MV-4-11 (cell line): ENCODE measurements at regions not wholly inside any gene's neighbourhood (a gene's known extent, or its start where the extent isn't known, plus 50 kb on each side); places are given as distances from the start of the nearest gene placed in this dataset.
A peak's percentile ranks its signal among the peaks of the same experiment; 100 is the strongest.

ENCODE experiments used
- DNase-seq: peaks from one replicate; lab custom pipeline; 2025; lab: John Stamatoyannopoulos, UW

DNA sequence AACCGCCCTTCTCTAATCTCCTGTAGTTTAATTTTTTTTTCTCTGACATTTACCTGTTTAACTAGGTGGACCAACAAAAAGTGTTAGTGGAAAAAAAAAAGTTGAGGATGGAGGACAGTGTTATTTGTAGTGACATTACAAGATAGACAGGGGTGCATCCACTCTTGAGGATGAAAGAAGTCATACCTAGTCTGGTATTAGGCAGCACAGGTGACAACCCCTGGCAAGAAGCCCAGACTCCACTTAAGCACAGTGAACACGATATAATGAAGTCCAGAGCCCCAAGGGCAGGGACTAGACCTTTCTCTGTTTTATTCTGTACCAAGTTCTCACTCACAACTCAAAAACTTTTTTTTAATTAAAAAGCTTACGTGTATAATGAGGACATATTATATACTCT is 268.4 kb downstream of the GPR37 start:
- DNase-seq, result no peak

GRCh38 chr7:124489925-124490324 is 275.7 kb downstream of the GPR37 start:
- DNase-seq, result no peak

GRCh38 chr7:124489082-124489819 is 276.3 kb downstream of the GPR37 start:
- no peak for DNase-seq

DNA sequence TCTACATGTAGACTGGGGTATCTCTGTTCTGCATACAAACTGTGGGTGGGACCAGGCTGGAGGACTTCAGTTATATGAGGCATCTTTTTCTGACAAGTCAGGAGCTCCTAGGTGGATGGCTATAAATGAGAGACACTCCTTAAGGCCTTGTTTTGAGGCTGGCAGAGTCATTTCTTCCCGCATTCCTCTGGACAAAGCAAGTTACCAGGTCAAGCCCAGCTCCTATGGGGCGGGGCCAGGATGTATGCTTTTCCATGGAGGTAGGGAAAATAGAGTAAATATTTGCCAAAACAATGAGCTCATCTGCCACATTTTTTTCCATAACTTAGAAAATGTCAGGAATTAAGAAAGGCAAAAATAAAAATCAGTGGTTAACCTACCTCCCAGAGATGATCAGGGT is 283.4 kb downstream of the GPR37 start:
- DNase-seq, result no peak

- no peak for DNase-seq
Observed at GRCh38 chr7:124480821-124481290, 284.7 kb downstream of the GPR37 start.

- DNase-seq, result no peak
Observed at GRCh38 chr7:124480036-124480820, 285.4 kb downstream of the GPR37 start.

GRCh38 chr7:124462249-124462648 is 303.3 kb downstream of the GPR37 start:
- no peak for DNase-seq

DNA sequence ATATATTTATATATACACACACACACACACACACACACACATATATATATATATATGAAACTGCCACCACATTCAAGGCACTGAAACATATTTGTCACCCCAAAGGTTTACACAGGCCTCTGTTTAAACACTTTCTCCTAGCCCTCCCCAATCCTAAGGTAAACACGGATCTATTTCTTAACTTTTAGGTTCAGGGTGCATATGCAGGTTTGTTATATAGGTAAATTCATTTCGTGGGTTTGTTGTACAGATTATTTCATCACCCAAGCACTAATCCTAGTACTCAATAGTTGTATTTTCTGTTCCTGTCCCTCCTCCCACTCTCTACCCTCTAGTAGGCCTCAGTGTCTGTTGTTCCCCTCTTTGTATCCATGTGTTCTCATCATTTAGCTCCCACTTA is 305.0 kb downstream of the GPR37 start:
- DNase-seq, result peak; percentile 1

DNA sequence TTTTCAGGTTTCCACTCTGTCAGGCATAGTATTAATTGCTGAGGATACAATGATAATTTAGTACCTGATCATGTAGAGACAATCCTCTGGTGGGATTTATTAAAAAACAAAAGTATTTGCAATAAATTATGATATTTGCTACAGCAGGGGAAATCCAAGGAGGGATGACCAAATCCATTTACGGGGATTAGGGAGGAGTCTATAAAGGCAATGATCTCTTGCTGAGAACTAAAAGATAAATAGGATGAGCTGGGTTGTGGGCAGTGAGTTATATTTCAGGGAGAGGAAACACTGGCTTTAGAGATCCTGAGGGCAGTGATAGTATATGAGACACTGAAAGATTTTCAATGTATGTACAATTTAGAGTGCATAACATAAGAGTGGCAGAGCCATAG is 305.5 kb downstream of the GPR37 start:
- DNase-seq, result no peak

DNA sequence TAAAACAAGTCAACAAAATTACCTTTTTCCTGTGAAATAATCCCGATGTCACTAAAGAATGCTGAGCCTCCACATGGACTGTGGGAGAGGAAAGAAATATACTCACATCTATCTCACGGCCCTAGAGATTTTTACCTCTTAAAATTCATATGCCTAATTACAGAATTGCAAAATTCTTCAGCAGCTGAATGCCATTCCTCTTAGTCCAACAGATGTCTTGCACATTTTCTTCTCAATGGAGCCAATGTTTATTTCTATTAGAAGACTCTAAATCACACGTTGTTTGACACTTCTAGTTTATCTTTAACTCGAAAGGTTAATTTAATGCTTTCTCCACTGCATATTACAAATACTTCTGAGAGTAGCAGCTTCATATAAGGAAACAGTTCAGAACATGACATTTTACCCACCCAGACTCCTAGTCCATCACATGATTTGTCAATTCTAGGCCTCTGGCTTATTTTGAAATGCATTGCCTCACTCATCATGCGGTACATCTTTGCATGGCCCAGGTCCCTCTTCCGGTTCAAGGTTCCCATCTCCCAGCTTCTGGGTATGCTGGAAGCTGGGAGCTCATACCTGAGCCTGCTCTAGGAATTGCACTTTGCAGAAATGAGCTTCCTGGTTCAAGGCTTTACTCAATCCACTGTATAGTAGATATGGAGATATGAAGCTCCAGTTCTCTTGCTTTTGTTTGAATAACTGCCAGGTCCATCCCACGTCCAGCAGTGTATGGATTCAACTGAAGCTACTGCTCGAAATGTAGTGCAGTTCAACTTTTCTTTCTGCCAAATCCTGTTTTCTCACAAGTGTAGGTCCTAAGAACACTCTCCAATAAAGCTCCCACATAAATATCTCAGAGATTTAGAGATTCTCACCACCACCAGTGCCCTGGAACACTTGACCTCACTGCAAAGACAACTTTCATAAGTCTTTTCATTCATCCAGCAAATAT is 306.2 kb downstream of the GPR37 start:
- DNase-seq, result peak; percentile 30

- DNase-seq, result peak; percentile 84
Observed at GRCh38 chr7:124457841-124458240, 307.8 kb downstream of the GPR37 start.

DNA sequence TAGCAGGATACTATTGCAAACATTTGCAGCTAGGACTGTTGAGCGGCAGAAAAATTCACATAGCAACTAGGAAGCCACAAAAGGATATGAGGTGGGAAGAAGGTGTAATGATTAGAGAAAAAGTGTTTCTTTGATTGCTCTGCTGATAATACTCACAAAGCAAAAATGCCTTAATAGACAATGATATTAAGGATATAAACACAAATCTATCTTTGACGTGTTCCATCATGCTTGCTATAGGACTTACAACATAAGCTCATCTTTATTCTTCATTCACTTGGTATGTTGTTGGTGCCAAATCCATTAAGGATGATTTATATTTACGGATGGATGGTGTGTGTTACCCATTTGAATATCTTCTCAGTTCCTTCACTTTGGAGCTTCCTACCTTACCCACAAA is 309.3 kb downstream of the GPR37 start:
- DNase-seq, result no peak

GRCh38 chr7:124452186-124452585 is 313.4 kb downstream of the GPR37 start:
- DNase-seq, result no peak

DNA sequence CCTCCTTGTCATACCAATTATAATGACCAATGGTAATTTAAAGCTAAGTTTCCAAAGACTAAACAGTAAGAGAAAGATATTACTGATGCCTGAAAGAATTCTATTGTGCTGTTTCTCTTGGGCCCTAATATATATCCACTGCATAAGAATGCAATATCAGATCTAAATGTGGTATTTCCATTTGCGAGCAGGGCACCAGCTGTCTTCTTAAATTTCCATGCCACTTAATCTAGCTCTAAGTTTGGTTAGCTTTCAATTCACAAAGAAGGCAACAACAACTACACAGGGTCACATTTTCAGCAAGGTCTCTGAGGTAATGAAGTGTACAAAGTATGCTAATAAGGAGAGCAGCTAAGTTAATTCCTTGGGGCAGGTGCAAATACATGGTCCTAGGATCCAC is 315.7 kb downstream of the GPR37 start:
- no peak for DNase-seq

DNA sequence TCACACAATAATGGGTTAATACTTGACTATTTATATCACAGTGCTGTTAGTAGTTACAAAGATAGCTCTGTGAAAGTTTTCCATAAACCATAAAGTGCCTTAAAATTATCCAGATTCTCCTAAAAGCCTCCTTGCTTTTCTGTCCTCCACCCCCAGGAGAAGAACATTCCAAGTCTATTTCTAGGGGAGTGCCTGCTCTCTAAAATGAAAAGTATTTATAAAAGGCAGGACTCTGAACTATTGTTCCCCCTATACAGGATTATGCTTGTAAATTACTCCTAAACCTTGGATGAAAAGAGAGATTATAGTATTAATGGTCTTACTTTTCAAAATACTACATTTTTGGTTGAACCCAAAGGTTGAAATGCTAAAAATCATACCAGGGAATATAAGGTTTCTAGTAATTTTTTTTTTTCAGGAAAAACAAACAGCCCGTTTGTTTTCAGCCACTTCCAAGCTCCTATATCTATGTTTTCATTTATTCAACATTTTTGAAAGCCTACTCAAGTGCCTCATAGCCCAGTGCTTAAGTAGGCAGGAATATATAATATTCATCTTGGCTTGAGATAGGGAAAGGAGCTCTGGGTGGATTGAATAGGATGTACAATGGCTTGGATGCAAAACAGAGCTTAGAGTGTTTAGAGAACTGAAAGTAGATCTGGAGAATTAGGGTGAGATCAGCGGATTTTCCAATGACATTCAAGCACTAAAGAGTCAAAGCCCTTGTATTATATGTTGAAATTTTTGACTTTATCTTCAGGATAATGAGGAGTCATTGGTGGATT is 320.7 kb downstream of the GPR37 start:
- DNase-seq, result peak; percentile 45

DNA sequence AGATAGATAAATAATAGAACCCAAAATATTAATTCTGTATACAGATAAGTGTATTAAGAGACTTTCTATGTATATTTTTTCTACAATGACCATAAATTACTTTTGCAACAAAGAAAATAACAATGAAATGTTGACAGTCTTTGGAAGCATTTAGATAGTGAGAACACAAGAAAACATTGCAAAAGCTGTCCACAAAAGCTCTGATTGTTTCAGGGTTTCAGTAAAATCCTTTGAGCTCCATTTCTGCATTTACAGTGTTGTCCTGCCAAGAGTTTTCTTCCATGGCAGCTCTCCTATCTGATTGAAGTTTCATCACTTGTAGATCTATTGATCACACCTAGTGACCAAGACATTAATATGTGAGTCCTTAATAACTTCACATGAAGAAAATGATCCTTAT is 321.8 kb downstream of the GPR37 start:
- no peak for DNase-seq

DNA sequence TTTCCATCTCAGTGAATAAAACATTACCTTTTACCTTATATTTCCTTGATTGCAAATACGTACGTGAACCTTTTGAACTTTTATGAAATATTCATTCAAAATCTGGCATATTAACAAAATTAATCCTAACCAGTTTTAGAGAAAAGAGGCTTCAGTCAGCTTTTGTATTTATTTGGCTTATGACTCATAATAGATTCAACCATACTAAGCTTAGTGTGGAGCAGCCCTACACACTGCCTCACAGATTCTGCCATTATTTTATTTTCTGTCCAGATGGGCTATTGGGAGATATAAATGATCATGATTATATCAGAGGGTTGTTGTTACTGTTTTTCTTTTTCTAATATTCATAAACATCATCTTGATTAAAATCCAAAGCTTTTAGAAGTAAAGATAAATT is 325.5 kb downstream of the GPR37 start:
- no peak for DNase-seq

GRCh38 chr7:124432009-124432578 is 333.5 kb downstream of the GPR37 start:
- no peak for DNase-seq

DNA sequence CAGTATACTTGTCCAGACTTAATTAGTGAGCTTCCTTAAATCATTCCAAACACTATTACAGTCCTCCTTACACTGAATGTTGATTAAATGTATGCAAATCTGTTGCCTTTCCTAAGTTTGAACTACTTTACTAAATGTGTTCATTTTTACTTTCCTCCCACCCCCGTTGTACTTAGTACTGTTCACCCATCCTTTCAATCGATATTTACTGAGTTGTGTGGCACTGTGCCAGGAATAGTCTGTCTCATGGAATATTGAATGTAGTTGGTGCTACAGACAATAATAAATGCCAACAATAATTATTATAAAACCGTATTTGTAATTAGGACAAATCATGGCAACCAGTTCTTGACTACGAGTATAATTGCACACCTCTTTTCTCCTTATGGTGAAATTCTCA is 335.7 kb downstream of the GPR37 start:
- no peak for DNase-seq

DNA sequence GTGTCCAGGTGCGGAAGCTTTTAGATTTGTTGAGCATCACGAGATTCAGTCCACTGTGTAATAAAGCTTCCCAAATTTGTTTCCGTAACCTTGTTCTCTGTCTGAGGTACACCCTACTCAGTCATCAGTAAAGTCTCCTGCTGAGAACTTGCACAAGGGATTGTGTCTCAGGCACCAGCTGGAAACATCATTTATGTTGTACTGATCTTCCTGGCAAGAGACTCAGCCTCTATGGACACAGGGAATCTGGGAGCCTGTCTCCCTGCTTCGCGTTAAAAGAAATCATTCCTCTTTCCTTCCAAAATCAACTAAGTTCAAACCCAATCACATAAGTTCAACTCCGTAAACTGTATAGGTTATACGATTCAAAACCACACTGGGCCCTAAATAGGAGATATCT is 336.8 kb downstream of the GPR37 start:
- DNase-seq, result no peak

DNA sequence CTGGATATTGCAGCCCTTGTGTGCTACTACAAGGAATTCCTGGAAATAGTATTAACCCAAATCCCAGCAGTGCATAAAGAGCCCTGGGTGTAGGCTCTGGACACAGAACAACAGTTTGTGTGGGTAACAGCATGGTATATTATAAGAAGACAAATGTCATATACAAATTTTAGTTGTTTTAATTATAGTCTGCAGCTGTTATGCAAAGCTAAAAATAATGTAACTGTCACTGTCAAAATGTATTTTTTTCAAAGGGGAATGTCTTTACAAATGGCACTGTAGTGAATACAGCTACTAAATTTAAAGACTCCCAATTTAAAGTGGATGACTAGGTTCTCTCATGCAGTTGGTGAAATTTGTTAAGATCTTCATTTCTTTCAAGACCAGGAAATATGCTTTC is 339.0 kb downstream of the GPR37 start:
- no peak for DNase-seq
